ENCODE measurements at regions not wholly inside any gene's neighbourhood (a gene's known extent, or its start where the extent isn't known, plus 50 kb on each side); places are given as distances from the start of the nearest gene placed in this dataset.

DNA sequence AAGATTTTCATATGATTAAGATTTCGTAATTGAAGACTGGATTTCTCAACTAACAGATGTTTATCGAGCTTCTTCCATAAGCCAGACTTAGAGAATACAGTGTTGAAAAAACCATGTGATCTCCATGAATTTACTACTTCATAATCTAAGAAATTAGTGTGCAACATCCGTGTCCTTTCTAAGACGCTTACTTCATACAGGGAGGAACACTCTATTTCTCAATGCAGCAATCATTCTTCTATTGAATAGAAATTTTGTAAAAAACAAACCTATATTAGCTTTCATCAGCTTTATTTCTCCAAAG is 946.3 kb downstream of the KCNJ2 start:
- Histone ChIP-seq H3K27ac (ENCODE audit: control insufficient read depth, insufficient read depth, low read length) (no peak overlapping the region), H3K9ac (ENCODE audit: control insufficient read depth, extremely low read depth, insufficient read depth, low read length) (no peak overlapping the region), H3K4me1 (ENCODE audit: control insufficient read depth, extremely low read depth, insufficient read depth, low read length) (no peaks in the 10 kb centered on the region), H2AFZ (ENCODE audit: control insufficient read depth, low read length) (no peak overlapping the region), H3K79me2 (ENCODE audit: control insufficient read depth, insufficient read depth, low read length) (no peaks in the 10 kb centered on the region), H3K27me3 (ENCODE audit: control insufficient read depth, extremely low read depth, insufficient read depth, low read length) (no peaks in the 10 kb centered on the region), H3K4me3 (ENCODE audit: control insufficient read depth in 2 of 3, extremely low read depth in 1 of 3, insufficient read depth in 2 of 3, low read depth in 1 of 3, low read length in 3 of 3) (no peak overlapping the region), H4K20me1 (ENCODE audit: control insufficient read depth, extremely low read depth, insufficient read depth, low read length) (no peaks in the 10 kb centered on the region), H3K9me1 (ENCODE audit: control insufficient read depth, extremely low read depth, insufficient read depth, low read length) (no peaks in the 10 kb centered on the region), H3K9me3 (ENCODE audit: control insufficient read depth, low read depth, low read length) (no peaks in the 10 kb centered on the region), H3K4me2 (ENCODE audit: control insufficient read depth, extremely low read depth, insufficient read depth, low read depth, low read length) (no peak overlapping the region), H3K36me3 (ENCODE audit: control insufficient read depth in 2 of 2, extremely low read depth in 1 of 2, insufficient read depth in 2 of 2, low read length in 2 of 2) (no peaks in the 10 kb centered on the region)
- FAIRE-seq (no peak), DNase-seq (ENCODE audit: low read depth, low spot score) (no peak)
- dilution Hi-C loops (cut with MboI; ENCODE audit: extremely low pct_ligation_motif_present, low sequenced_read_pairs), result no loop called here
- TF ChIP-seq, protein P1, sequence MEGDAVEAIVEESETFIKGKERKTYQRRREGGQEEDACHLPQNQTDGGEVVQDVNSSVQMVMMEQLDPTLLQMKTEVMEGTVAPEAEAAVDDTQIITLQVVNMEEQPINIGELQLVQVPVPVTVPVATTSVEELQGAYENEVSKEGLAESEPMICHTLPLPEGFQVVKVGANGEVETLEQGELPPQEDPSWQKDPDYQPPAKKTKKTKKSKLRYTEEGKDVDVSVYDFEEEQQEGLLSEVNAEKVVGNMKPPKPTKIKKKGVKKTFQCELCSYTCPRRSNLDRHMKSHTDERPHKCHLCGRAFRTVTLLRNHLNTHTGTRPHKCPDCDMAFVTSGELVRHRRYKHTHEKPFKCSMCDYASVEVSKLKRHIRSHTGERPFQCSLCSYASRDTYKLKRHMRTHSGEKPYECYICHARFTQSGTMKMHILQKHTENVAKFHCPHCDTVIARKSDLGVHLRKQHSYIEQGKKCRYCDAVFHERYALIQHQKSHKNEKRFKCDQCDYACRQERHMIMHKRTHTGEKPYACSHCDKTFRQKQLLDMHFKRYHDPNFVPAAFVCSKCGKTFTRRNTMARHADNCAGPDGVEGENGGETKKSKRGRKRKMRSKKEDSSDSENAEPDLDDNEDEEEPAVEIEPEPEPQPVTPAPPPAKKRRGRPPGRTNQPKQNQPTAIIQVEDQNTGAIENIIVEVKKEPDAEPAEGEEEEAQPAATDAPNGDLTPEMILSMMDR (optimal IDR thresholded peaks at IDR 0.05 in 1 of 3, IDR thresholded peaks at IDR 0.05 in 1 of 3, conservative IDR thresholded peaks at IDR 0.05 in 1 of 3; ENCODE audit: extremely low read depth in 1 of 3, insufficient read depth in 2 of 3, low read length in 3 of 3), result no peak
- TF ChIP-seq EZH2 (IDR thresholded peaks at IDR 0.05; ENCODE audit: low read length), result no peak

DNA sequence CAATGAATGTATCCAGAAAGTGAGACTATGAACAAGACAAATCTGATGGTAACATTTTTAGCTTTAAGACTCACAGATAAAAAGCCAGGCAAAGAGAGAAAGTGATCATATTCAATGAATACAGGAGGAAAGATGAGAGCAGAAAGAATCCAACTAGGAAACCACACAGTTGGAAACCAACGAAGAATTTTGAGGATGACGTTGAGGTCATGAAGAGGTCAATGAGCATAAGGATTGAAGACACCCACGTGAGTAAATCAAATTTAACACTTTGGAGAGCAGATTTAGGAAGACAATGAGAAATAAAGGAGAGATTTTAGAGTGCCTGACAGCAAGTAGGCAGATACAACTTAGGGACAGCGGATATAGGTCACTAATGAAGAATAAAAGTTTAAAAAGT is 948.1 kb downstream of the KCNJ2 start:
- H2AFZ ChIP-seq (ENCODE audit: control insufficient read depth, low read length), result no peak overlapping the region

More for the DNA sequence above, 948.1 kb downstream of the KCNJ2 start:
- H3K9me1 ChIP-seq (ENCODE audit: control insufficient read depth, extremely low read depth, insufficient read depth, low read length), result no peaks in the 10 kb centered on the region
- dilution Hi-C loops (cut with MboI; ENCODE audit: extremely low pct_ligation_motif_present, low sequenced_read_pairs), result no loop called here
- FAIRE-seq, result no peak
- TF ChIP-seq EZH2 (IDR thresholded peaks at IDR 0.05; ENCODE audit: low read length), result no peak
- TF ChIP-seq, protein P1 (optimal IDR thresholded peaks at IDR 0.05 in 1 of 3, IDR thresholded peaks at IDR 0.05 in 1 of 3, conservative IDR thresholded peaks at IDR 0.05 in 1 of 3; ENCODE audit: extremely low read depth in 1 of 3, insufficient read depth in 2 of 3, low read length in 3 of 3), result no peak
- H3K36me3 ChIP-seq (ENCODE audit: control insufficient read depth in 2 of 2, extremely low read depth in 1 of 2, insufficient read depth in 2 of 2, low read length in 2 of 2), result no peaks in the 10 kb centered on the region
- no peak overlapping the region for H3K4me2 ChIP-seq (ENCODE audit: control insufficient read depth, extremely low read depth, insufficient read depth, low read depth, low read length)
- H3K4me1 ChIP-seq (ENCODE audit: control insufficient read depth, extremely low read depth, insufficient read depth, low read length), result no peaks in the 10 kb centered on the region
- H3K79me2 ChIP-seq (ENCODE audit: control insufficient read depth, insufficient read depth, low read length), result no peaks in the 10 kb centered on the region
- H3K27me3 ChIP-seq (ENCODE audit: control insufficient read depth, extremely low read depth, insufficient read depth, low read length), result no peaks in the 10 kb centered on the region
- no peaks in the 10 kb centered on the region for H4K20me1 ChIP-seq (ENCODE audit: control insufficient read depth, extremely low read depth, insufficient read depth, low read length)
- H3K27ac ChIP-seq (ENCODE audit: control insufficient read depth, insufficient read depth, low read length), result no peak overlapping the region
- H3K9ac ChIP-seq (ENCODE audit: control insufficient read depth, extremely low read depth, insufficient read depth, low read length), result no peak overlapping the region
- no peaks in the 10 kb centered on the region for H3K9me3 ChIP-seq (ENCODE audit: control insufficient read depth, low read depth, low read length)
- DNase-seq (ENCODE audit: low read depth, low spot score), result no peak
- H3K4me3 ChIP-seq (ENCODE audit: control insufficient read depth in 2 of 3, extremely low read depth in 1 of 3, insufficient read depth in 2 of 3, low read depth in 1 of 3, low read length in 3 of 3), result no peak overlapping the region

All from keratinocyte (primary cell).